ENCODE measurements at regions not wholly inside any gene's neighbourhood (a gene's known extent, or its start where the extent isn't known, plus 50 kb on each side); places are given as distances from the start of the nearest gene placed in this dataset.

DNA sequence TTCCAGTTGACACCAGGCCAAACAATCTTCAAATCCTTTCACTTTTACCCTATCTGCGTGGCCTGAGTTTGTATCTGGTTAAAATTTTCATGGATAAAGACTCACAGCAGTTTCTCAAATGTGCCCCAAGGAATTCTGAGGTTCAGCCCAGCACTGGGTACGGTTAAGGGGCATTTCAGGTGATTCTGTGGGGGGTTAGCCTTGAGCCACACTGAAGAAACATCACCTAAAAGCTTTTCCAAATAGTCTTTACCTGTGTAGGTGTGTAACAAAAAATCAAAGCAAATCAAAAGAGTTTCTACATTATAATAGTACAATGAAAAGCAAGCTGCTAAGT, 83.8 kb upstream of the DNAJC1 start:
- TF ChIP-seq RAD21 (IDR thresholded peaks at IDR 0.05; ENCODE audit: low read depth), result no peak
- no peak for TF ChIP-seq EGR1 (IDR thresholded peaks at IDR 0.05)

DNA sequence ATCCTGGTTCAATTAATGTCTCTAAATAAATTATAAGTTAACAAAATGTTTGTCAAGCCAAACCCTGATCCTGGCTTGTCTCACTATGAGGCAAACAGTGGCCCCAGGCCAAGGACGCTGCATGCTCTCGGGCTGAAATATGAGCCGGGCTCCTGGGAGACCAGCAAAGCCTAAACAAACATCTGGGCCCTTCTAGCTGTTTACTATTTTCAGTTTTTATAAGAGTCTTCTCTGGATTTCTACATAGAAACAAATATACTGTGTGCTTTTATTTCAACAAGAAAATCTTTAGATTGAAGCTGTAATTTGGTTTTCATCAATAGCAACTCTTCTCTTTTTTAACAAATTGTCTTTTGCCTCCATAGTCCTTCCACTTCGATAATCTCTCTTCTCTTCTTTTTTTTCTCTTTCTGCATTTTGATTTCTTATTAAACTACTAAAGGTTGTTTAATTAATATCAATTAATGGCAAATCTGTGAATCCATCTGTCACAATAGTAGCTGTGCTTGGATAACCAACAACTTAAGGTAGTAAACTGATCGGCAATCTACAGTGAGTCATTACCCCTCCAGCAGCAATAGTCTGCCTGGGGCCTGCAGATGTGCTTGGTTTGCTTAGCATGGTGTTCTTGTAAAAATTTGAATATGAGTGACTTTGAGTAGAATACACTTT, 83.3 kb upstream of the DNAJC1 start:
- TF ChIP-seq, protein P1, sequence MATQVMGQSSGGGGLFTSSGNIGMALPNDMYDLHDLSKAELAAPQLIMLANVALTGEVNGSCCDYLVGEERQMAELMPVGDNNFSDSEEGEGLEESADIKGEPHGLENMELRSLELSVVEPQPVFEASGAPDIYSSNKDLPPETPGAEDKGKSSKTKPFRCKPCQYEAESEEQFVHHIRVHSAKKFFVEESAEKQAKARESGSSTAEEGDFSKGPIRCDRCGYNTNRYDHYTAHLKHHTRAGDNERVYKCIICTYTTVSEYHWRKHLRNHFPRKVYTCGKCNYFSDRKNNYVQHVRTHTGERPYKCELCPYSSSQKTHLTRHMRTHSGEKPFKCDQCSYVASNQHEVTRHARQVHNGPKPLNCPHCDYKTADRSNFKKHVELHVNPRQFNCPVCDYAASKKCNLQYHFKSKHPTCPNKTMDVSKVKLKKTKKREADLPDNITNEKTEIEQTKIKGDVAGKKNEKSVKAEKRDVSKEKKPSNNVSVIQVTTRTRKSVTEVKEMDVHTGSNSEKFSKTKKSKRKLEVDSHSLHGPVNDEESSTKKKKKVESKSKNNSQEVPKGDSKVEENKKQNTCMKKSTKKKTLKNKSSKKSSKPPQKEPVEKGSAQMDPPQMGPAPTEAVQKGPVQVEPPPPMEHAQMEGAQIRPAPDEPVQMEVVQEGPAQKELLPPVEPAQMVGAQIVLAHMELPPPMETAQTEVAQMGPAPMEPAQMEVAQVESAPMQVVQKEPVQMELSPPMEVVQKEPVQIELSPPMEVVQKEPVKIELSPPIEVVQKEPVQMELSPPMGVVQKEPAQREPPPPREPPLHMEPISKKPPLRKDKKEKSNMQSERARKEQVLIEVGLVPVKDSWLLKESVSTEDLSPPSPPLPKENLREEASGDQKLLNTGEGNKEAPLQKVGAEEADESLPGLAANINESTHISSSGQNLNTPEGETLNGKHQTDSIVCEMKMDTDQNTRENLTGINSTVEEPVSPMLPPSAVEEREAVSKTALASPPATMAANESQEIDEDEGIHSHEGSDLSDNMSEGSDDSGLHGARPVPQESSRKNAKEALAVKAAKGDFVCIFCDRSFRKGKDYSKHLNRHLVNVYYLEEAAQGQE (IDR thresholded peaks at IDR 0.05; ENCODE audit: low read depth), result no peak
- TF ChIP-seq NFIC (IDR thresholded peaks at IDR 0.05), result peak; percentile 54

DNA sequence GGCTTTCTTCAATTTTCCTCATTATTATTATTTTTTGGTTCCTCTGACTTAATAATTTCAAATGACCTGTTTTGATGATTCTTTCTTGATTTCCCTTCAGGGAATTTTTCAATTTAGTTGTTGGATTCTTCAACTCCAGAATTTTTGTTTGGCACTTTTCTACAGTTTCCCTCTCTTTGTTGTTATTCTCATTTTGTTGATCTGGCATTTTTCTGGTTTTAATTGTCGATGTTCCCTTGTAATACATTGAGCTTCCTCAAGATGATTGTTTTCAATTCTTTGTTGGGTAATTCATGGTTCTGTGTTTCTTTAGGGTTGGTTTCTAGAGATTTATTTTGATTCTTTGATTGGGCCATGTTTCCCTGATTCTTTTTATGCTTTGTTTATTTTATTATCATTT, 67.8 kb upstream of the DNAJC1 start:
- no peak for TF ChIP-seq TAF1 (IDR thresholded peaks at IDR 0.05; ENCODE audit: low read depth)
- TF ChIP-seq TEAD4 (IDR thresholded peaks at IDR 0.05), result no peak
- TF ChIP-seq, protein P2, sequence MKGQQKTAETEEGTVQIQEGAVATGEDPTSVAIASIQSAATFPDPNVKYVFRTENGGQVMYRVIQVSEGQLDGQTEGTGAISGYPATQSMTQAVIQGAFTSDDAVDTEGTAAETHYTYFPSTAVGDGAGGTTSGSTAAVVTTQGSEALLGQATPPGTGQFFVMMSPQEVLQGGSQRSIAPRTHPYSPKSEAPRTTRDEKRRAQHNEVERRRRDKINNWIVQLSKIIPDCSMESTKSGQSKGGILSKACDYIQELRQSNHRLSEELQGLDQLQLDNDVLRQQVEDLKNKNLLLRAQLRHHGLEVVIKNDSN (IDR thresholded peaks at IDR 0.05), result no peak
- TF ChIP-seq, protein P3, sequence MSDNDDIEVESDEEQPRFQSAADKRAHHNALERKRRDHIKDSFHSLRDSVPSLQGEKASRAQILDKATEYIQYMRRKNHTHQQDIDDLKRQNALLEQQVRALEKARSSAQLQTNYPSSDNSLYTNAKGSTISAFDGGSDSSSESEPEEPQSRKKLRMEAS (IDR thresholded peaks at IDR 0.05), result no peak

DNA sequence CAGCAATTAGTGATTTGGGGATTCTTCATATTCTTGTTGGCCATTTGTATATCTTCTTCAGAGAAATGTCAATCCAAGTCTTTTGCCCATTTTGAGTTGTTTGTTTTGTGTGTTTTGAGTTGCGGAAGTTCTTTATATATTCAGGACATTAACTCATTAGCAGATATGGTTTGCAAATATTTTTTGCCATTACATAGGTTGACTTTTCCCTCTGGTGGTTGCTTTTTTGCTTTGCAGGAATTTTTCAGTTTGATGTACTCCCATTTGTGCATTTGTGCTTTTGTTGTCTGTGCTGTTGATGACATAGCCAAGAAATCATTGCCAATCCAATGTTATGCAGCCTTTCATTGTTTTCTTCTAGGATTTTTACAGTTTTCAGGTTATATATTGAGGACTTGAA, 63.6 kb upstream of the DNAJC1 start:
- TF ChIP-seq EGR1 (IDR thresholded peaks at IDR 0.05) (no peak), RAD21 (IDR thresholded peaks at IDR 0.05; ENCODE audit: low read depth) (no peak), CREB1 (IDR thresholded peaks at IDR 0.05; ENCODE audit: low read depth) (no peak), FOXM1 (IDR thresholded peaks at IDR 0.05; ENCODE audit: borderline replicate concordance, low read depth) (no peak), YY1 (IDR thresholded peaks at IDR 0.05; ENCODE audit: low read depth) (no peak), TEAD4 (IDR thresholded peaks at IDR 0.05) (no peak), TAF1 (IDR thresholded peaks at IDR 0.05; ENCODE audit: low read depth) (no peak), CEBPB (IDR thresholded peaks at IDR 0.05) (no peak), TCF12 (IDR thresholded peaks at IDR 0.05; ENCODE audit: low read depth) (no peak), ZBTB7A (IDR thresholded peaks at IDR 0.05; ENCODE audit: low read depth) (no peak), NFIC (IDR thresholded peaks at IDR 0.05) (no peak), EP300 (IDR thresholded peaks at IDR 0.05; ENCODE audit: borderline replicate concordance) (no peak)
- TF ChIP-seq, protein P3 (IDR thresholded peaks at IDR 0.05), result no peak
- TF ChIP-seq, protein P2 (IDR thresholded peaks at IDR 0.05), result no peak
- TF ChIP-seq, protein P1 (IDR thresholded peaks at IDR 0.05; ENCODE audit: low read depth), result no peak

DNA sequence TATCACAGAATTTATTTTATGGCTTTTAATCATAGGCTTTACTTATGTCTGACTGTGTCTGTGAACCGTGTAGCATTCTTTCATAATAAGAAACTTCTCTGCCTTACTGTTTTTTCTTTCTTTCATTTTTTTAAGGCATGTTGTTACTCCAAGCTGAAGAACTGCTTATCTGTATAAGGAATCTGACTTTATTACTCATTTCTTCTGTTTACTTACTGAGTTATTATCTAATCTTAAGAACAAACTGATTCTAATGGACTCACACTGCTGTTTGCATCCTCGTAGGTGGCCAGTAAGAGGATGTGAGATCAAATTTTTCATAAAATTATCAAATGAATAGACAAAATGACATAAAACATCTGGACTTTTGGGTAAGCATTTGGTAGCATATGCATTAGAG, 54.7 kb upstream of the DNAJC1 start:
- no peak for TF ChIP-seq YY1 (IDR thresholded peaks at IDR 0.05; ENCODE audit: low read depth)

DNA sequence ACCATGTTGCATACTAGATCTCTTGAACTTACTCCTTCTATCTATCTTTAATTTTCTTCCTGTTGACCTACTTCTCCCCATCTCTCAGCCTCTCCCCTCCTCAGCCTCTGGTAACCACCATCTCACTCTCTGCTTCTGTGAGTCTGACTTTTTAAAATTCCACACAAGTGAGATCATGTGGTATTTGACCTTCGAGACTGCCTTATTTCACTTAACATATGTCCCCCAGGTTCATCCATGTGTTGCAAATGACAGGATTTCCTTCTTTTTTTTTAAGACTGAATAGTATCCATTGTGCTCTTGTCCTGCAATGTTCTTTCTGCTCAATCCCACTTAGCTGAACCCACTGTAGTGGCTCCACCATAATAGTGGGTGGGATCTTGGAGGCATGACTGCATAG, 51.4 kb upstream of the DNAJC1 start:
- TF ChIP-seq EGR1 (IDR thresholded peaks at IDR 0.05), result no peak
- TF ChIP-seq NFIC (IDR thresholded peaks at IDR 0.05), result no peak
- no peak for TF ChIP-seq CEBPB (IDR thresholded peaks at IDR 0.05)
- TF ChIP-seq YY1 (IDR thresholded peaks at IDR 0.05; ENCODE audit: low read depth), result no peak
- TF ChIP-seq, protein P1 (IDR thresholded peaks at IDR 0.05; ENCODE audit: low read depth), result no peak
- TF ChIP-seq EP300 (IDR thresholded peaks at IDR 0.05; ENCODE audit: borderline replicate concordance), result no peak
- TF ChIP-seq TCF12 (IDR thresholded peaks at IDR 0.05; ENCODE audit: low read depth), result no peak
- no peak for TF ChIP-seq ZBTB7A (IDR thresholded peaks at IDR 0.05; ENCODE audit: low read depth)

Data from Ishikawa (cell line).